ENCODE measurements at regions not wholly inside any gene's neighbourhood (a gene's known extent, or its start where the extent isn't known, plus 50 kb on each side); places are given as distances from the start of the nearest gene placed in this dataset.
"Not testable (repeated sequence)": the region's sequence is repeated elsewhere in the genome, so short reads cannot be mapped to it uniquely, and the experiment has no call there.

DNA sequence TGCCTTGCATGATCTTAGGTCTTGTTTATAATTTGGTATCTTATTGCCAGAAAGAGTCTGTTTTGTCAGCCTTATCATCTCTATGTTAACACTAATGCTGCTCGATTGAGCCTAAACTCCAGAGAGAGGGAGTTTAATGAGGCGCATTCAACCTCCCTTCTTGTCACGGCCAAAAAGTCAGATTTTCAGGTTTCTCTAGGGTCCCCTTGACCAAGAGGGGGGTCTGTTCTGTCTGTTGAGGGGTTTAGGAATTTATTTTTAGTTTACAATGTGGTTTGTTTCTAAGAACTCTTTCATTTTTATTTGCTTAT lies 285.7 kb upstream of the VWC2 start:
- DNase-seq = no peak

DNA sequence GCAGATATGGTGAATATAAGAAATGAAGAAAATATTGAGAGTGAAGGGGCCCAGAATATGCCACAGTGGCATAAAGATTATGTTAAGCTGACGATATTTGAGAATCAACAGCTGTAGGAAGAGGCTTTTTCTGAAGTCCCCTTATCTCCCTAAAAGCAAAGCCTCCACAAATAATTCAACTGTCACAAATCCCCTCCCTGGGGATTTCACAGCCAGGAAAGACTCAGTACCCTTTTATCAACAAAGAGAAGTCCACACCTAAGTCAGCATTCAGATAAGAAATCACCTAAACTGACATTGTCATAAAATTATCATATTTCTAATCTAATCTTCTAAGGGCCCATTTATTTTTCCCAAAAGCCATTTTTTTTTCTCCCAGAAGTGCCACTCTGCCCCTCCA lies 284.9 kb upstream of the VWC2 start:
- no peak for DNase-seq

DNA sequence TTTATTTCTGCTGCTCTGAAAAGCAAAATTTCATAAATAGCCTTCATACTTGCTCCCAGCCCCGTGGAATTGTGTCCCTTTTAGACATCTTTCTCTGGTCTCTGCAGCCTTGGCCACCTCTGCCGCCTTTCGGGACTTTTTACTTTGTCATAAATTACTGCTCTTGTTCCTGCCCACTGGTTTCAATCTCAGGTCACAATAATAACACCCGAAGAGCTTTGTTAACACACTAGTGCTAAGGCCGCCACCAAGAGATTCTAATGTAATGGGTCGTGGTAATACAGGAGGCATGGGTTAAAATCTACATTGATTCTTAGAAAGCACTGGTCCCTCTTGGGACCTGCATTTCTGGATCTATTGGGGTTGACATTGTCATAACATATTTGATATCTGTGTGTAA lies 276.0 kb upstream of the VWC2 start:
- DNase-seq = no peak

DNA sequence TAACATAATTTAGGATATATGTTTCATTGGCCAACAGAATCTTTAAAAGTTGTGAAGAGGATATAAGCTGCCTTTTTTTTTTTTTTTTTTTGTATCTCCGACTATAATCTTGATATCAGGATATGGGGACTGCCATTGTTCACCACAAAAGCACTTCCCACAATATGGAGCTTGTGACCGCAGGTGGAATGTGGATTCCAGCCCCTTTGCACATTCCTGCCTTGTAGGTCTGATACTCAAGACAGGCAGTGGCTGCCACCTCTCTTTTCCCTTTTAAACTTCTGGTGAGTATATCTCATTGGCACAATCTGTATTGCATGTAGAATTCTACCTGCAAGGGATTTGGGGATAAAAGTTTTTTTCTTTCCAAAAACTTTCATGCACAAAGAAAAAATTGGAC lies 272.7 kb upstream of the VWC2 start:
- DNase-seq = no peak

DNA sequence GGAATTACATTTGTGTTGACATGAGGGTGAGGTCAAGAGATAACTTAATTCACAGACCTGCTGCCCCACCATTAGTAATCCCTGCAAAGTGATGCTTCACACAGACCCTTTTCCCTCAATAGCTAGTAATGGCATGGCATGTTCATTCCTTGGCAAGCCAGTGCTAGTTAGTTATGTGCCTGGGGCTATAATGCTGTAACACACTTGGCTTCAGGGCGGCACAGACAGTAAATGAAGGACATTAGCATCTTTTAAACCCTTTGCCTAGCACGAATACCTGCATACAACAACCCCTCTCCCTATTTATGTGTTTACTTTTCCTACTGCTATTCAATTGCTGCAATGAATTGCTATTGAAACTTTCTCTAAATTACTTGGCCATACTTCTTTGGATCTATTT lies 266.2 kb upstream of the VWC2 start:
- not testable (repeated sequence) for DNase-seq

DNA sequence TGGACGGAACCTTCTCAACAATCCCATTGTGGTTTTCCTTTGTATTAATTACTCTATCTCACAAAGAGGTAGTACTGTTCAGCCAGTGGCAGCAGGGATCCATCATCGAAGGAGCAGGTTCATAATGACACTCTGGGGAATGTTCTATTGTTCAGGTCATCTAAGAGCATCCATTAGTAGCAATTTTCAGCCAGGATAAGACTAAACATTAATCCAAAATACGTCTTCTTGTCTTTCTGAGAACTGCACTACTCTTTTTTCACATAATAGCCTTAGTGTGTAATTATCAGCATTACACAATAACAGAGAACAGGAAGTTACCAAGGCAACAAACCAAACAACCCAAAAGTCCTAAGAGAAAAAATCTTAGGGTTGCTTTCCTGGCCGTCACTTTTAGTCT lies 259.5 kb upstream of the VWC2 start:
- no peak for DNase-seq

DNA sequence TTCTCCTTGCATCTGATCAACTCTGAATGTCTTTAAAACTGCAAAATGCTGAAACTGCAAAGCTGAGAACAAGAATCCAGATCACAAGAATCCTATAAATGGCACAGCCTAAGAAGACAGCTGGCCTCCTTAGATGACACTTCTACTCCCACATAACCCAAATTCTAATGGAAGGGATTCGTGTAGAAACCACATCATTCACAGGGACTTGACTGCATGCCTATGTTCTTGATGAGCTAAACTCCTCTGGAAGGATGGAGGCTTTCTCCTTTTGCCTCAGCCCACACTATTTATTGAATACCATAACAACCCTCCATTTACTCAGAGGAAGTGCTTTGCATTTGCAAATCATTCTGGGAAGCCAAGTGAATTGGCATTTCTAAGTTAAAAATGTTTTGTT lies 252.5 kb upstream of the VWC2 start:
- DNase-seq = no peak

DNA sequence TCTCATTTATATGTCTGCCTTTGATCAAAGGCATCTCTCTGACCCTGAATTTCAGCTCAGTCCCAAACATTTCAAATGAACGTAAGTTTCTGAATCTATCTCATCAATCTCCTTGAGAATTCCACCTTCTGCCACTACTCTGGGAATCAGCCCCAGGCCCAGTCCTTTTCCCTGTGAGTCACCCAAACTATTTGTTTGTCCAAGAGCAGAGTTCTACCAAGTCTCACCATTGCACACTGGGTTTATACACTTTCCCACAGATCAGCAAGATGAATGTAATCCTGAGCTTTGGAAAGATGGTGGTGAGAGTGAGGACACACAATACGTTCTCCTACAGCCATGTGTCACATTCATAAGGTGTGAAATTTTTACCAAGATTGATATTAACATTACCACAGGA lies 251.3 kb upstream of the VWC2 start:
- no peak for DNase-seq

DNA sequence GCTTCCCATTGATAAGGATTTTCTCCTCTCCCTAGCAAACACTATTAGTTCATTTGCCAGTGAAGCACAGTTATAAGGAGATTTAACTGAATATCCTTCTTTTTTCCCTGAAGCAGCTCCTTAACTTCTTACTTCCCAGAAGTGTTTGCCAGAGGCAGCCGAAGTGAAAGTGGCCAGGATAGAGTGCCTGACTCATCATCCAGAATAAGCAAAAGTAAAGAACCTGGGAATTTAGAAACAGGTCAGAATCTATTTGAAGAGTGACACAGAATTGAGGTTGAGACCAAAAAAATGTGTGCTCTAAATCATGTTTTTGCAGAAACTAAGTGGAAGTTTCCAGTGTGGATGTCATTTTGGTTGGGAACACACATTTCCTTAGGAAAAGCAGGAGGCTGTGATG lies 249.6 kb upstream of the VWC2 start:
- no peak for DNase-seq

DNA sequence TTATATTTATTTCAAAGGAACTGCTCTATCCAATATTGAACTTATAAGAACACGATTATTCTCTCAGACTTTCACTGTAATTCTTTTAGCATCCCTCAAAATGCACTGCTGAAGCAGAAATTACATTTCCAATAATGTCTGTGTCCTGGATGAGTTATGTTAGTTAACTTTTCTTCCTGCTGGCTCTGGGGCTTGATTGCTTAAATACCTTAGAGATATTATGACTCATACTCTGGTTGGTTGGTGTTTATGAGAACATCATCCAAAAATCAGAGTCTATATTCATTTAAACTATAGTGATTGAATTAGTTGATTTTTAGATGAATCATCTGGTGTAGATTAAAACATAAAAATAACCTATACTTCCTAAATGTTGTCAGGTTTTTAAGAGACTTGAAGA lies 246.3 kb upstream of the VWC2 start:
- DNase-seq = no peak

DNA sequence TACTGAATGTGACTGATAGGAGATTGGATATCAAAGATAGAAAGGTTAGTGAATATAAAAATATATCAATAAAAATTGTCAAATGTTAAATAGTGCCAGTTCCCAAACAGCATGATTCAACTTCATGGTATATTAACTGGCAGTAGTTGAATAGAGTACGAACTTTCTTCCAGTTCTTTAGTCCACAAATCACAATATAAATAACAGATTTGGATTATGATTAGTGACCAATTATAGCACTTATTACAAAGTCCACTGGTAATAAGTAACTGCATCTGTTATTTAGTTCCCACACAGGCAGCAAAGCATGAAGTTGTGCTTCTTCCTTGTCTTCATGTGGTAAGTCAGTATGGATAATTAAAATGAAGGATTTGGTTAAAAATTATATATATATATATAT lies 243.0 kb upstream of the VWC2 start:
- no peak for DNase-seq

DNA sequence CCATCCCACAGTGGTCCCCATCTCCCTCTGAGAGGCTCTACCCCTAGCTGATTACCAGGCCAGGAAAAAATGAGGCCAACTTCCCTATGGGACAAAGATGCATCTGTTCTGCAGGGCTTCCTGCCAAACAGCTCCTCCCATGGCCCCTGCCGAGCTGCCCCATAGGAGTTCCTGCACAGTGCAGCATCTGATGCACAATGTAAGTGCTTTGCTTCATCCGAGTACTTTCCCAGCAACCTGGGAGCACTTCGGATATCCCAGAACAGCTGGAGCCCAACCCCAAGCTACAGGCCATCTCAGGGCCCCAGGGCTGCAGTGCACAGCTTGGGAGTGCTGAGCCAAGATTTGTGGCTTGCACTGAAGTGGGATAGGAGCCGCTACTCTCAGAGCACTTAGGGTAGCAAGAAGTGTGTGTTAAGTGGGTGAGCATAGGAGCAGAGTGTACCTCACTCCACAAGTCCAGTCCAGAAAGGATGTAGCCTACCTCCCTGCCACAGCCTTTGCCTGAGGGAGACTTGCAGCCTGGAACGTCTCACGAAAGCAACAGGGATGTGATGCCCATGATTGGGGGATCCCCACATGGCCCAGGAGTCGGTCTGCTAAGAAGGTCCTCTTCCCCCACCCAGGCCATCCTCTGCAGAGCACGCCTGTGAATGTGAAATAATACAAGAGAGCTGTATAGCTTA lies 209.6 kb upstream of the VWC2 start:
- no peak for DNase-seq

DNA sequence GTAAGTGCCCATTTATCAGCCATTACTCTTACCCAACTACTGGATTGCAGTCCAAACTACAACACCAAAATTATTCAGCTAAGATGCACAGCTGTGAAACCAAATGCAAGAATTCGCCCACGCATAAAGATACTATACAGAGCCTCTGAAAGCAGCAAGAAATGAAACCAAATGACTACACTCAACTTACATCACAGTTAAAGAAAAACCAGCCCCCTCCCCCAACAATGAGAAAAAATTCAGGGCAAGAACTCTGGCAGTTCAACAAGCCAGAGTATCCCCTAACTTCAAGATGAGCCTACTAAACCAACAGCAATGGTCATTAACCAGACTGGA lies 209.1 kb upstream of the VWC2 start:
- DNase-seq = no peak

DNA sequence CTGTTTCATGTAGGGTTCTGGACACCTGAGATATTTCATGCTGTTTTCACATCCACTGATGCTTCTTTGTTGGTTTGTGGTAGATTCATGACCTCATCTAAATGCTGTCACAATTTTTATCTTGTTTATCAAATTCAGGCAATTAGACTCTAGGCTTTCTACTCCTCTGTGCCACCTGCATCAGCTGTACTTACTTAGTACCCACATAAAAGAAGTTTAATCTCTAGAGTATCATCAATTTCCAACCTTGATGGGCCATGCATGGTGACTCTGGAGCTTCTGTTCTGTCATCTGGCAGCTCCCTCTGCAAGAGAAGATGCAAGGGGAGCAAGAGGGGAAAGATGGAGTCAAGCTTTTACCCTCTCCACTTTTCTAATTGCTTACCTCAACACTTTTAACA lies 195.9 kb upstream of the VWC2 start:
- DNase-seq = no peak

DNA sequence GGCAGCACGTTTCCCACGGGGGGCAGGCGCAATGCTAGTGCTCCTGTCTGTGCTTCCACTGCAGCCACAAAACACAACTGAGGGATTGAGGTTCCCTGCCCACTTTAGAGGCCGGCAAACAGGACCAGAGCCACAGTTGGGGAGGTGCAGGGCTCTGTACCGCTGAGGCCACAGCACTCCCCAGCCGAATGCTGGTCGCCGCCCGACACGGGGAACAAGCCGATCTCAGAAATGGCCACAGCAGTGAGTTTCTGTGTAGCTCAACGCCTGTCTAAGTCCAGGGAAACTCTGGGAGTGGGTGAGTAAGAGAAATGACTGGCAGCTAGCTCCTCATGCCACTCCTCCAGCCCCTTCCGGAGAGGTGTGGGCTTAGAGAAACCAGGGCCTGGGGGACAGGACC lies 194.0 kb upstream of the VWC2 start:
- no peak for DNase-seq

DNA sequence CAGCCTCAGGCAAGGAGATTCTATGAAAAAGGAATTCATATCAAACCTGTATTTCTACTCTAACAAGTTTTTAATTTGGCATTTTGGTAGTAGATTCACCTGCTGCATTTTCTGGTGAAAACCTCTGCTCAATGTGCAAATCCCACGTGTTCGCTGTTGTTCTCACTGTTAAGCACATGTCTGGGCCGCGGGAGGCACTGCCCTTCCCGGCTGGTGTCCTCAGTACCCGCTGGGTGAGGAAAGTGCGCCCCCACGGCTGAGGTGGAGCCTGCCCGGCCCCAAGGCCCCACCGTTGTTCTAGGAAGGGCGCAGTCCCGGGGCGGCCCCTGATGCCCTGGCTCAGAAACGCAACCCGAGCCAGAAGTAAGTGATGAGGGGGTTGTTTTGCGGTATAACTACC lies 193.4 kb upstream of the VWC2 start:
- no peak for DNase-seq

DNA sequence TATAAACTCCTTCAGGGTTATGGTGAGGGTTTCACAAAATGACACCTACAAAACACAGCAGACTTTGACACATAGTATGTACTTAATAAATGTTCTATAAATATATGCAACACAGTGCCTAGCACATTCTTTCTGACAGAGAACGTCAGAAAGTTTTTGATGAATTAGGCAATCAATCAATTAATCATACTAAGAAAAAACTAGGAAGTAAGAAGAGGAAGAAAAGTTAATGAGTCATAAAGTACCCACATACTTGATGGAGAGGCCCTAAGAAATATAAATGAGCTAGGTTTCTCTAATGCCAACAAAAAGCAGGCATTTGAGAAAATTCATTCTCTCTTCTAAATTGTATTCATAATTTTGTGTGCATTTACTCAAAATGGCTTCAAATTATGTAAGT lies 192.7 kb upstream of the VWC2 start:
- DNase-seq = no peak

DNA sequence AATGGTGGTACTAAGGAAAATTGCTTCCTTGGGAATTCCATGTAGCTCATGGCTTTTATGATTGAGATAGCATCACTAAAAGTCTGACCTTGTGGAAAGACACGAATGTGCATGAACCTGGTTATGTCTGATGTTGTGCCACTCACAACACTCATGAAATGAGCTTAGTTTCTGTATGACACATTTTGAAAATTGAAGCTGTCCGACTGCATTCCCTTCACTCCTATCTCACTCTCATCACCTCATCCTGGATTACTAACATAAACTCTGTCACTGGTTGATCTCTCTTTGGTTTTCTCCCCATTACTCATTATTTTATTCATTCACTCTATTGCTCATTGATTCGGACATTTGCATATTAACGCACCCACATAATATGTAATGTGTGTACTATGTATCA lies 190.0 kb upstream of the VWC2 start:
- no peak for DNase-seq

DNA sequence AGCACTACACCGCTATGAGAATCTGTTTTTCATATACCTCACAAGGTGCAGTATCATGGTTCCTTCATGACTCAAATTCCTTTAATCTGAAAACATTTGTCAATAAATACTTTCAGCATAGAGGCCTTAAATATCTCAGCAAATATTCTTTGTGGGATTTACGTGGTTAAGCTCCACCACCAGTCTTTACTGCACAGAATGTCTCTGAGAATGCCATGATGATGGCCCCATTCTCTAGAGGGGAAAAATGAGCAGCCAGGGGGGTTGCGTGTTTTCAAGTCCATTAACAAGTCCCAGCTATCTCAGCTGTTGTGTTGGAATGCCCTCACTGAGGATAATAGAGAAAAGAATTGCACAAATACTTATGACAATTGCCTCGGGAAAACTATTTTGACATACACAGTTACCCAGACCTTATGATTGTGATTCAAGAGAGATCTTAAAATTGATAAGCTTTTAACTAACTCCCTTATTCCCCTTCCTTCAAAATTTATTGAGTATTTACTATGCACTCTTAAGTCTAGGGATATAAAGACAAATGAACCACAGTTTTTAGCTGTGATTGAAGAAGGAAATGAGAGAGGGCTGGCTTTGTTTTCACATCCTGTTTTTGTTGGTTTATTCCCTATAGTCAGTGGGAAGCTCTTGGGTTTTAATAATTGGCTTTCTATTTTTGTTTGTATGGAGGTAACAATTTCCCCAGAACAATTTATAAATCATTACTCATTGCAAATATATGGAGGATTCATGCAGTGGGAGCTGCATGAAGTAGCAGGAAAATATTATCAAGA lies 176.5 kb upstream of the VWC2 start:
- no peak for DNase-seq

DNA sequence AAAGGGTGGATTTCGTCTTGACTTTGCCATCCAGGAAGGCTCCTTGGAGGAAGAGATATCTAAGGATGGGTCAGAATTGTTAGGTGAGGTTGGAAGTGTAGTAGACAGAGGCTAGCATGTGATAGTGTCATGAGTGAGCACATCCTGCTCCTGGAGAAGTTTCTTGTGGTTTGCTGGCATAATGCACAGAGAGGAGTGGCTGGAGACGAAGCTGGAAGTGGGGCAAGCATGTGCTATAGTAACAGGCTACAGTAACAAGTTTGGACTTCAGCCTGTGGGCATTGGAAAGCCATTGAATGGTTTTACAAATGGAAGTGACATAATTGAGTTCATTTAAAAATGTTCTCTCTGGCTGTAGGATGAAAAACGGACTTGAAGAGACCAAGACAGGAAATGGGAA lies 175.6 kb upstream of the VWC2 start:
- no peak for DNase-seq

DNA sequence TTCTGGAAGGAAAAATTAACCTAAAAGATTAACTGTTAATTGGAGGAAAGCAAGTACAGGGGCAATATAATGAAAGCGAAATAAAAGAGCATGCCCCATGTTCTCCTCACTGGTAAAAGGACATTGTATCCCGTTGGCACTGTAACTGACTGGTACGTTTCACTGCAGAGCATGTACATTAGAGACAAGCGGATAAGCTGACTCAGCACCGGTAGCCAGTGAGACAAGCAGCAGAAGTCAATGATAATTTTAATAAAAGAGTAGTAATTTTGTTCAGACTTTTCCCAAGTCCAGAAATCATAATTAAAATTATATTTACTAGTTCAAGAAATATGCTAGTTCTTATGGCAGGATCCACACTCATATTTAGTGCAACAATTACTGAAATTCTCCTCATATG lies 161.5 kb upstream of the VWC2 start:
- no peak for DNase-seq

DNA sequence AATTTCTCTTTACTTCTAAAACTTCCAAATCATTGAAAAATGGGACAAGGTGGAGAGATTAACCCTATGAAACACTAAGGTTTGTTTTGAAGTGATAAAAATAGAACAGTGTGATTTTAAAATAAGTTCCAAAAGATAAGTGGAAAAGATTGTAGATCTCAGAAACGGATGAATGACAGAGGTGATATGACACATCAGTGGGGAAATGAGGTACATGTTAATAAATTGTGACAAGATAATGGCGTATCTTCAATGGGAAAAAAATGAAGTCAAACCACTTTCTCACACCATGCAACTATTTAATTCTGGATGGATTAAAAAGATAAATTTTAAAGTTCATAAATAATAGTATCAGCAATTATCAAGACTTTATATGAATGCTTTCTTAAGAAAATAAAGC lies 159.7 kb upstream of the VWC2 start:
- no peak for DNase-seq

DNA sequence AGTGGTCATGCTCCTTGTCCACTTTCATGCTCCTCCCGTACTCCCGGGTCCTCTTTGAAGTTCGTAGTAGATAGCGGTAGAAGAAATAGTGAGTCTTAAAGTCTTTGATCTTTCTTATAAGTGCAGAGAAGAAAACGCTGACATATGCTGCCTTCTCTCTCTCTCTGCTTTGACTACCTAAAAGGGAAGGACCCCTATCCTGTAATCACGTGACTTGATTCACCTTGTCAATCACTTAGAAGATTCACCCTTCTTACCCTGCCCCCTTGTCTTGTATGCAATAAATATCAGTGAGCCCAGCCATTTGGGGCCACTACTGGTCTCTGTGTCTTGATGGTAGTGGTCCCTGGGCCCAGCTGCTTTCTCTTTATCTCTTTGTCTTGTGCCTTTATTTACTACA lies 158.5 kb upstream of the VWC2 start:
- not testable (repeated sequence) for DNase-seq

DNA sequence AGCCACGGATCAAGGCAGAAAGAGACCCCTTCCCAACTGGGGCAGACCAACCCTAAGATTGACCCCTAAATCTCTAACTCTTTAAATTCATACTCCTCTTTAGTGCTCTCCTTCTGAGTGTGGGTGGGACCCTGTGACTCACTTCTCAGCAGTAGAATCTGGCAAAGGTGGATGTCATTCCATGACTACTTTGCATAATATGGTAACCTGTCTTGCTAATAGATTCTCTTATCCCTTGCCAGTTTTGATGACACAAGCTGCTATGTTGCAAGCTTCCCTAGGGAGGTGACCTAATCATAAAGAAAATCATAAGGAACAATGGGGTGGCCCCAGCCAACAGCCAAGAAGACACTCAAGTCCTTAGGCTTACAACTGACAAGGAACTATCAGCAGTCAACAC lies 155.4 kb upstream of the VWC2 start:
- DNase-seq = no peak

DNA sequence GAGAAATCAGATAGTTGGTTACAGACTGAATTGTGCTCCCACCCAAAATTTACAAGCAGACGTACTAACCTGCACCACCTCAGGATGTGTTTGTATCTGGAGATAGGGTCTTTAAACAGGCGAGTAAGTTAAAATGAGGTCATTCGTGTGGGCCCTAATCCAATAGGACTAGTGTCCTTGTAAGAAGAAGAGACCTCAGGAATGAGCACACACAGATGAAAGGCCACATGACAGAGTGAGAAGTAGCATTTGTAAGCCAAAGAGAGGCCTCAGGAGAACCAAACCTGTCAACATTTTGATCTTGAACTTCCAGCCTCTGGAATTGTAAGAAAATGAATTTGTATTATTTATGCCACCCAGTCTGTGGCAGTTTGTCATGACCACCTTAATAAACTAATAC lies 149.5 kb upstream of the VWC2 start:
- DNase-seq = no peak

All from NCI-H446 treated with DMSO at 0.1 percent for 48 hours (cell line).